Activated CD8-positive, alpha-beta T cell treated with anti-CD3 and anti-CD28 coated beads for 36 hours (primary cell): ENCODE measurements at regions not wholly inside any gene's neighbourhood (a gene's known extent, or its start where the extent isn't known, plus 50 kb on each side); places are given as distances from the start of the nearest gene placed in this dataset.

Source experiments
- ATAC-seq: fragments of 200-7000 bp; cut with Tn5 transposase; one replicate; pipeline ENCODE4 v1.10.0; 2021; ENCODE audit warnings: mild to moderate bottlenecking, moderate library complexity
- CTCF ChIA-PET: fragments of 350-600 bp; sonication (Branson Sonifier 250); formaldehyde crosslinking; loops from one replicate; lab custom pipeline; 2021; ENCODE audit warnings: antibody characterized with exemption; lab: Charles Lee
- POLR2A ChIA-PET: fragments of 350-600 bp; sonication (Branson Sonifier 250); formaldehyde crosslinking; loops from one replicate; lab custom pipeline; 2021; ENCODE audit warnings: antibody characterized with exemption; lab: Charles Lee
- DNase-seq: peaks from one replicate; pipeline ENCODE4 v3.0.0-alpha.2; 2020
- H3K27ac Mint-ChIP-seq: one replicate; pipeline ENCODE4 v1.8.0; 2021; ENCODE audit warnings: mild to moderate bottlenecking, mixed read lengths
- H3K27me3 Mint-ChIP-seq: one replicate; pipeline ENCODE4 v1.8.0; 2021; ENCODE audit warnings: mixed read lengths
- H3K36me3 Mint-ChIP-seq: one replicate; pipeline ENCODE4 v1.8.0; 2021; ENCODE audit warnings: low read depth, mixed read lengths
- H3K4me1 Mint-ChIP-seq: one replicate; pipeline ENCODE4 v1.8.0; 2021; ENCODE audit warnings: low read depth, mixed read lengths
- H3K4me3 Mint-ChIP-seq: one replicate; pipeline ENCODE4 v1.8.0; 2021; ENCODE audit warnings: mild to moderate bottlenecking, moderate library complexity, mixed read lengths
- H3K9me3 Mint-ChIP-seq: one replicate; pipeline ENCODE4 v1.8.0; 2021; ENCODE audit warnings: mixed read lengths
- CTCF ChIP-seq: fragments of 200-600 bp; IDR thresholded peaks from one replicate; pipeline ENCODE4 v1.8.0; 2022; ENCODE audit warnings: antibody characterized with exemption, mild to moderate bottlenecking
- intact Hi-C: fragments of 100-400 bp; cut with micrococcal nuclease; formaldehyde crosslinking; loops from one replicate; pipeline ENCODE4 v1.10.0; 2022

- intact Hi-C loops: no loop called here
- TF ChIP-seq CTCF: no peak
- Mint-ChIP-seq H3K27ac (no peak overlapping the region), H3K36me3 (no peaks in the 10 kb centered on the region), H3K9me3 (peaks cover 2% of the 10 kb centered on the region), H3K27me3 (no peaks in the 10 kb centered on the region), H3K4me3 (no peak overlapping the region), H3K4me1 (no peaks in the 10 kb centered on the region)
- DNase-seq: no peak
- ATAC-seq: no peak
- CTCF ChIA-PET: no interaction called here
- POLR2A ChIA-PET: no interaction called here
Observed at GRCh38 chr6:23013776-23014175, 444.4 kb downstream of the HDGFL1 start.

- ATAC-seq (no peak), DNase-seq (no peak)
- Mint-ChIP-seq H3K4me1 (no peaks in the 10 kb centered on the region), H3K4me3 (no peak overlapping the region), H3K27ac (no peak overlapping the region), H3K27me3 (no peaks in the 10 kb centered on the region), H3K36me3 (no peaks in the 10 kb centered on the region), H3K9me3 (no peaks in the 10 kb centered on the region)
- intact Hi-C loops: no loop called here
- no peak for TF ChIP-seq CTCF
- ChIA-PET CTCF (no interaction called here), POLR2A (no interaction called here)
Observed at GRCh38 chr6:23016696-23017095, 447.3 kb downstream of the HDGFL1 start.

- intact Hi-C loops: no loop called here
- H3K9me3 Mint-ChIP-seq: no peaks in the 10 kb centered on the region
- no peaks in the 10 kb centered on the region for H3K27me3 Mint-ChIP-seq
- no peak overlapping the region for H3K27ac Mint-ChIP-seq
- ChIA-PET CTCF (no interaction called here), POLR2A (no interaction called here)
- no peak for TF ChIP-seq CTCF
- H3K4me3 Mint-ChIP-seq: no peak overlapping the region
- H3K36me3 Mint-ChIP-seq: no peaks in the 10 kb centered on the region
- ATAC-seq: no peak
- H3K4me1 Mint-ChIP-seq: no peaks in the 10 kb centered on the region
- no peak for DNase-seq
Observed at GRCh38 chr6:23021487-23021886, 452.1 kb downstream of the HDGFL1 start.

DNA sequence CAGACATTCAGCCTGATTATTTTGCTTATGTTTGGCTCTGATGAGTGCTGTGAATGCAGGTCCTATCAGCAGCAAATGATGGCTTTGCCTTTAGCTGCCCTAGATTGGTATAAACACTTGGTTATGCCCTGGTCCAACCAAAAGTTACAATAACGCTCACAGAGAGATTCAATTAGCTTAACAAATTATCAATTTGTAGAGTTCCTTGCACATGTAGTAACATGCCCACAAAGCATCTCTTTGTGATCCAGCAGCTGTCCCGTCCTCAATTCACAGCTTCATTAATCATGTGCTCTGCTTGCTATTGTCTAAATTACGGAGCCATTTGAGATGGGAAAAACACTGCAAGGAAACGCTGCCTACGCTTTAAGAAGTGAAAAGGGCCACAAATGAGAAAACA is 457.9 kb downstream of the HDGFL1 start:
- no peak overlapping the region for H3K4me3 Mint-ChIP-seq
- H3K9me3 Mint-ChIP-seq: no peaks in the 10 kb centered on the region
- intact Hi-C loops: no loop called here
- no peaks in the 10 kb centered on the region for H3K36me3 Mint-ChIP-seq
- ChIA-PET CTCF (no interaction called here), POLR2A (no interaction called here)
- no peak for TF ChIP-seq CTCF
- H3K27ac Mint-ChIP-seq: no peak overlapping the region
- ATAC-seq: no peak
- no peaks in the 10 kb centered on the region for H3K4me1 Mint-ChIP-seq
- DNase-seq: no peak
- H3K27me3 Mint-ChIP-seq: no peaks in the 10 kb centered on the region

DNA sequence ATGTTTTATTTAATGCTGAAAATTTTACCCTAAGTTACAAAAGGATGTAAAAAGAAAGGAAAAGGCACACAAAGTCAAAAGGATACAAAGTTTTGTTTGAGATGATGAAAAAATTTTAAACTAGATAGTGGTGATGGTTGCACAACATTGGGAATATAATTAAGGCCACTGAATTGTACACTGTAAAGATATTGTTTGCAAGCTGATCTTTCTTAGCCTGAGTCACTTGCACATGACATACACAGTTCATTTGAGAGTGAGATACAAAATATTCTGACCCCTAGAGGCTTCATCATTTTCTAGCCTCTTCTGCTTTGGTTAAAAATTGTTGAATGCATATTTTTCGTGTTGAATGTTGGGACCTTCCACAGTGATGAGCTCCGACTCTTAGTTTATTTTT is 462.6 kb downstream of the HDGFL1 start:
- intact Hi-C loops: no loop called here
- ChIA-PET CTCF (interaction anchor here (1.5 kb wide), 1 partner anchor 36 kb away, joined by 3 read pairs; no protein-coding TSS in a partner anchor), POLR2A (no interaction called here)
- H3K27ac Mint-ChIP-seq: no peak overlapping the region
- ATAC-seq (no peak), DNase-seq (no peak)
- H3K27me3 Mint-ChIP-seq: no peaks in the 10 kb centered on the region
- no peaks in the 10 kb centered on the region for H3K4me1 Mint-ChIP-seq
- no peak for TF ChIP-seq CTCF
- H3K9me3 Mint-ChIP-seq: no peaks in the 10 kb centered on the region
- no peaks in the 10 kb centered on the region for H3K36me3 Mint-ChIP-seq
- no peak overlapping the region for H3K4me3 Mint-ChIP-seq
